H1 (cell line): ENCODE measurements at regions not wholly inside any gene's neighbourhood (a gene's known extent, or its start where the extent isn't known, plus 50 kb on each side); places are given as distances from the start of the nearest gene placed in this dataset.

Source experiments
- CREB1 ChIP-seq: IDR thresholded peaks from 2 replicates; pipeline ENCODE4 v1.6.1; 2012; ENCODE audit warnings: inconsistent platforms
- JUND ChIP-seq: IDR thresholded peaks from 2 replicates; pipeline ENCODE4 v1.6.1; 2011; ENCODE audit warnings: mild to moderate bottlenecking, improper control_type of control experiment, low read length
- KDM1A ChIP-seq: fragments of 200-600, 300-600 bp; sonication (generic); IDR thresholded peaks from 2 replicates; pipeline ENCODE4 v1.7.1; 2016; ENCODE audit warnings: mild to moderate bottlenecking, low read length, borderline replicate concordance
- KDM4A ChIP-seq: IDR thresholded peaks from one replicate; pipeline ENCODE4 v1.7.1; 2012; ENCODE audit warnings: low read depth, mild to moderate bottlenecking, moderate library complexity, low read length, inconsistent platforms; ENCODE audit not compliant: severe bottlenecking
- NRF1 ChIP-seq: IDR thresholded peaks from 2 replicates; pipeline ENCODE4 v1.6.1; 2011; ENCODE audit warnings: mild to moderate bottlenecking, low read depth, low read length, improper control_type of control experiment
- RFX5 ChIP-seq: IDR thresholded peaks from 2 replicates; pipeline ENCODE4 v1.6.1; 2011; ENCODE audit warnings: low read depth, low read length, improper control_type of control experiment, borderline replicate concordance
- SP2 ChIP-seq: IDR thresholded peaks from 2 replicates; pipeline ENCODE4 v1.6.1; 2012; ENCODE audit warnings: mild to moderate bottlenecking, low read length, inconsistent platforms

GRCh38 chr12:3976351-3976938 is 103.2 kb upstream of the PARP11 start (continued):
- TF ChIP-seq KDM4A (no peak), NRF1 (no peak), CREB1 (no peak), KDM1A (no peak), JUND (no peak), SP2 (no peak), RFX5 (no peak)
